PC-3 (cell line): ENCODE measurements at regions not wholly inside any gene's neighbourhood (a gene's known extent, or its start where the extent isn't known, plus 50 kb on each side); places are given as distances from the start of the nearest gene placed in this dataset.

Experiments
- ATAC-seq: fragments of 200-7000 bp; cut with Tn5 transposase; 2 replicates; pipeline ENCODE4 v1.9.1; 2020; ENCODE audit warnings: mild to moderate bottlenecking, moderate library complexity
- BruUV-seq: library from RNA; stranded (reverse); fragments of 400-500 nt; replicated peaks from 2 replicates; lab custom pipeline; 2021; lab: Mats Ljungman, UMichigan
- CTCF ChIA-PET: fragments of 300-600 bp; sonication (Branson Sonifier 250); formaldehyde crosslinking; loops from one replicate; lab custom pipeline; 2022; ENCODE audit warnings: antibody characterized with exemption; lab: Charles Lee
- POLR2A ChIA-PET: fragments of 300-600 bp; sonication (Branson Sonifier 250); formaldehyde crosslinking; loops from one replicate; lab custom pipeline; 2022; ENCODE audit warnings: antibody characterized with exemption; ENCODE audit not compliant: unreplicated experiment; lab: Charles Lee
- DNase-seq: peaks from one replicate; pipeline ENCODE4 v3.0.0-alpha.2; 2015
- H2AFZ ChIP-seq: fragments of 300-600 bp; sonication (generic); 2 replicates; pipeline ENCODE4 v1.6.0; 2016; ENCODE audit warnings: antibody characterized with exemption, low read length
- H3F3A ChIP-seq: fragments of 300-600 bp; sonication (generic); one replicate; pipeline ENCODE4 v1.6.0; 2017; ENCODE audit warnings: antibody characterized with exemption, low read length, control low read depth, mild to moderate bottlenecking; ENCODE audit not compliant: unreplicated experiment
- H3K27ac ChIP-seq: fragments of 300-600 bp; sonication (generic); 2 replicates; pipeline ENCODE4 v1.5.1; 2016; ENCODE audit warnings: mild to moderate bottlenecking, low read length
- H3K27me3 ChIP-seq: fragments of 300-600 bp; sonication (generic); 2 replicates; pipeline ENCODE4 v1.6.1; 2016; ENCODE audit warnings: low read length, mixed read lengths
- H3K36me3 ChIP-seq: fragments of 300-600 bp; sonication (generic); 2 replicates; pipeline ENCODE4 v1.6.1; 2016; ENCODE audit warnings: low read depth, mixed run types, low read length, mixed read lengths
- H3K4me1 ChIP-seq: fragments of 300-600 bp; sonication (generic); 2 replicates; pipeline ENCODE4 v1.5.1; 2016; ENCODE audit warnings: low read length; ENCODE audit not compliant: insufficient read depth
- H3K4me2 ChIP-seq: fragments of 300-600 bp; sonication (generic); 2 replicates; pipeline ENCODE4 v1.6.0; 2016; ENCODE audit warnings: low read length
- H3K4me3 ChIP-seq: fragments of 300-600 bp; sonication (generic); 2 replicates; pipeline ENCODE4 v1.5.1; 2016; ENCODE audit warnings: mild to moderate bottlenecking, low read length, mixed read lengths
- H3K79me2 ChIP-seq: fragments of 300-600 bp; sonication (generic); 2 replicates; pipeline ENCODE4 v1.6.1; 2017; ENCODE audit warnings: low read length, mixed read lengths
- H3K9ac ChIP-seq: fragments of 300-600 bp; sonication (generic); 2 replicates; pipeline ENCODE4 v1.6.0; 2016; ENCODE audit warnings: mild to moderate bottlenecking, low read length
- H3K9me2 ChIP-seq: fragments of 300-600 bp; sonication (generic); replicated peaks from 2 replicates; pipeline ENCODE4 v1.6.1; 2016; ENCODE audit warnings: mixed run types, low read length, mixed read lengths
- H3K9me3 ChIP-seq: fragments of 300-600 bp; sonication (generic); 2 replicates; pipeline ENCODE4 v1.6.1; 2016; ENCODE audit warnings: low read length, mixed read lengths
- H4K20me1 ChIP-seq: fragments of 300-600 bp; sonication (generic); 2 replicates; pipeline ENCODE4 v1.6.1; 2016; ENCODE audit warnings: low read length, mixed read lengths
- CTCF ChIP-seq: fragments of 300-600 bp; sonication (generic); conservative IDR thresholded peaks from 2 replicates; pipeline ENCODE4 v1.5.1; 2017; ENCODE audit warnings: antibody characterized with exemption, low read depth, mild to moderate bottlenecking, low read length
- EZH2 ChIP-seq: fragments of 300-600 bp; sonication (generic); IDR thresholded peaks from one replicate; pipeline ENCODE4 v1.6.1; 2017; ENCODE audit warnings: antibody characterized with exemption, mild to moderate bottlenecking, low read length; ENCODE audit not compliant: unreplicated experiment
- EZH2phosphoT487 ChIP-seq: fragments of 300-600 bp; sonication (generic); IDR thresholded peaks from 2 replicates; pipeline ENCODE4 v1.6.1; 2018; ENCODE audit warnings: mild to moderate bottlenecking, antibody characterized with exemption, low read length, borderline replicate concordance
- intact Hi-C: fragments of 100-400 bp; cut with micrococcal nuclease; formaldehyde crosslinking; loops from 2 replicates; pipeline ENCODE4 v1.9.0; 2023

GRCh38 chr15:61753018-61753710 is 307.1 kb downstream of the VPS13C start:
- no peak overlapping the region for H3K4me3 ChIP-seq
- no peaks in the 10 kb centered on the region for H3K9me2 ChIP-seq
- ATAC-seq (no peak), DNase-seq (no peak)
- no peak overlapping the region for H3K9ac ChIP-seq
- peaks cover 32% of the 10 kb centered on the region for H3K4me1 ChIP-seq
- intact Hi-C loops: no loop called here
- POLR2A ChIA-PET: no interaction called here
- TF ChIP-seq CTCF (no peak), EZH2 (no peak), EZH2phosphoT487 (no peak)
- no peaks in the 10 kb centered on the region for H3K79me2 ChIP-seq
- H3K4me2 ChIP-seq: no peak overlapping the region
- BruUV-seq: no TSS peak
- no peaks in the 10 kb centered on the region for H3K9me3 ChIP-seq
- H2AFZ ChIP-seq: no peak overlapping the region
- no peak overlapping the region for H3K27ac ChIP-seq
- H3K27me3 ChIP-seq: peaks cover 13% of the 10 kb centered on the region
- H4K20me1 ChIP-seq: no peaks in the 10 kb centered on the region
- H3K36me3 ChIP-seq: no peaks in the 10 kb centered on the region
- no peaks in the 10 kb centered on the region for H3F3A ChIP-seq
- CTCF ChIA-PET: no interaction called here

DNA sequence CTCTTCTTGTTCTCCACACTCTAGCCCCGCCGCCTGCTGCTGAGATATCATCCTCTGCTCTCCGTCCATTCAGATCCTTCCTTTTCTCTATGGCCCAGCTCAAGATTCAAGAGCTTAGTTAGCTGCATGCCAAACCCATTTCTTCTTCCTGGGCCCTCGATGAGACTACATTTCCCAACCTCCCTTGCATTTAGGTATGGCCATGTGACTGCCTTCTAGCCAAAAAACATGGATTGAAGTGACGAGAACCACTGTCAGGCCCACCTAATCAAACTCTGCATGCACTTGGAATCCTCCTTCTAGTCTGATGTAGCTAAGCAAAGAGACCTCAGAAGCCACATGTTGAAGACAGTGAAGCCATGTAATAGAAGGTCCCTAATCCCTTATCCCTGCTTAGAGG is 308.2 kb downstream of the VPS13C start:
- H2AFZ ChIP-seq: no peak overlapping the region
- intact Hi-C loops: no loop called here

More for the DNA sequence above, 308.2 kb downstream of the VPS13C start:
- ATAC-seq (no peak), DNase-seq (no peak)
- no TSS peak for BruUV-seq
- peaks cover 13% of the 10 kb centered on the region for H3K27me3 ChIP-seq
- H3K36me3 ChIP-seq: no peaks in the 10 kb centered on the region
- no peaks in the 10 kb centered on the region for H3K9me3 ChIP-seq
- no peaks in the 10 kb centered on the region for H3K9me2 ChIP-seq
- H3K27ac ChIP-seq: no peak overlapping the region
- no peak overlapping the region for H3K4me2 ChIP-seq
- TF ChIP-seq CTCF (no peak), EZH2phosphoT487 (no peak), EZH2 (no peak)
- H4K20me1 ChIP-seq: no peaks in the 10 kb centered on the region
- ChIA-PET POLR2A (no interaction called here), CTCF (no interaction called here)
- no peak overlapping the region for H3K9ac ChIP-seq
- no peaks in the 10 kb centered on the region for H3F3A ChIP-seq
- no peaks in the 10 kb centered on the region for H3K79me2 ChIP-seq
- H3K4me3 ChIP-seq: no peak overlapping the region
- H3K4me1 ChIP-seq: peaks cover 32% of the 10 kb centered on the region
